Raji (cell line): ENCODE measurements at regions not wholly inside any gene's neighbourhood (a gene's known extent, or its start where the extent isn't known, plus 50 kb on each side); places are given as distances from the start of the nearest gene placed in this dataset.

Experiments
- POLR2A ChIP-seq: IDR thresholded peaks from 2 replicates; pipeline ENCODE4 v1.6.1; 2011; ENCODE audit warnings: low read depth, low read length, control low read depth; ENCODE audit not compliant: insufficient read depth

DNA sequence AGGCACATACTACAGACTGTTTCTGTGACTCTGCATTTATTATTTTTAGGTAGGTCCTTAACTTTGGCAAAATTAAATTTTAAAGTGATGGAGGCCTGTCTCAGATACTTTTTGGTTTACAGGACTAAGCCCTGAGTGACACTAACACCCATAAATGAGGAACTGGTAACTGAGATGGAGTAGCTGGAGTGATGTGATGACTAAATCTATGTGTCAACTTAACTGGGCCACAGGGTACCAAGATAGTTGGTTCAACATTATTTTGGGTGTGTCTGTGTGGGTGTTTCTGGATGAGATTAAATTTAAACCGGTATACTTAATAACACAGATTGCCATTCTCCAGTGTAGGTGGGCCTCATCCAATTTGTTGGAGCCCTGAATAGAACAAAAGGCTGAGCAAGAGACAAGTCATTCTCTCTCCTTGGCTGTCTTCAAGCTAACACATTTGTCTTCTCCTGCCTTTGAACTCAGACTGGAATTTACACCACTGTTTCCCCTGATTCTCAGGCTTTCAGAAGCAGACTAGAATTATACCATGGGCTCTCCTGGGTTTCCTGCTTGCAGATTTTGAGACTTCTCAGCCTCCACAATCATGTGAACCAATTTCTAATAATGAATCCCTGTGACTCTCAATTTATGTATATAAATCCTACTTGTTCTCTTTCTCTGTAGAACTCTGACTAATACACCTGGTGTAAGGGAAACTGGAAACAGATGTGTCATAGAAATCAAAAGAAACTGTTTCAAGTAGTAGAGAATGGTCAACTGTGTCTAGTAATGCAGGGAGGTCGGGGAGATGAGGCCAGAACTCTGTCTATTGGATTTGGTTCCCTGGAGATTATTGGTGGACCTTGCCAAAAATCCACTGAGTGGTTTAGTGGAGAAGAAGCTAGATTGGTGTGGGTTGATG lies 579.2 kb downstream of the EPM2A start:
- TF ChIP-seq POLR2A: no peak

DNA sequence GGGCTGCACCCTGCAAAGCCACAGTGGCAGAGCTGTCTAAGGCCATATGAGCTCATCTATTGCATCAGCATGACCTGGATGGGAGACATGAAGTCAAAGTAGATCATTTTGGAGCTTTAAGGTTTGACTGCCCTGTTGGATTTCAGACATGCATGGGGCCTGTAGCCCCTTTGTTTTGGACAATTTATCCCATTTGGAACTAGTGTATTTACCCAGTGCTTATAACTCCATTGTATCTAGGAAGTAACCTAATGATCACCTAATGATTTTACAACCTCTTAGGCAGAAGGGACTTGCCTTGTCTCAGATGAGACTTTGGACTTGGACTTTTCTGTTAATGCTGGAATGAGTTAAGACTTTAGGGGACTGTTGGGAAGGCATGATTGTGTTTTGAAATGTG lies 575.4 kb downstream of the EPM2A start:
- TF ChIP-seq POLR2A: no peak

DNA sequence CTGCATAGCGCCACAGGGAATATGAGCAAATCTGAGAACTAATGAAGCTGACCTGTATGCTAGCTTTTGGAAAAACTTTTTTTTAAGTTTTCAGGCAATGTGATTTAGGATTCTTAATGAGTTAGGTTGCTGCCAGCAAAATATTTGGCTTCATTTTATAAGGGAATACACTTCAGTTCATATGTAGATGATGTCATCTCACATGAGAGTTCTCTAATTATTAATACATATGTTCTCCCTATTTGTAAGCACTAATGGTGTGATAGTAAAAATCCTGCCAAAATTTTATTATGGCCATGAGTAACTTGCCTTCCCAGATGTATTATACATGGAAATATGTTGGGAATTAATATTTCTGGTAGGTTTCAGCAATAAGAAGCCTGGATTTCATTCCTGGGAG lies 573.8 kb downstream of the EPM2A start:
- no peak for TF ChIP-seq POLR2A

DNA sequence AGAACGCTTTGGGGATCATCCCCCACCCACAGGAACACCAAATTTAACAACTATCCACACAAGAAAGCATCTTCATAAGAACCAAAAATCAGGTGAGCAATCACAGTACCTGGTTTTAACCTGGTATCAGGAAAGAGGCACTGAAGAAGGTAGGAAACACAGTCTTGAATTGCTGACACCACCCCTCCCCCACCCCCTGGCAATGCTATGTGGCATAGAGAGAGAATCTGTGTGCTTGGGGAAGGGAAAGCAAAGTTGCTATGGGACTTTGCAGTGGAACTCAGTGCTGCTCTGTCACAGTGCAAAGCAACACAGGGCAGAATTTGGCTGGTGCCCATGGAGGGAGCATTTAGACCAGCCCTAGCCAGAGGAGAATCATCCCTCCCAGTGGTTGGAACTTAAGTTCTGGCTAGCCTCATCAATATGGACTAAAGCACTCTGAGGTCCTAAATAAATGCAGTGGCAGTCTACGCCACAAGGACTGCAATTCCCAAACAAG lies 565.5 kb downstream of the EPM2A start:
- no peak for TF ChIP-seq POLR2A

DNA sequence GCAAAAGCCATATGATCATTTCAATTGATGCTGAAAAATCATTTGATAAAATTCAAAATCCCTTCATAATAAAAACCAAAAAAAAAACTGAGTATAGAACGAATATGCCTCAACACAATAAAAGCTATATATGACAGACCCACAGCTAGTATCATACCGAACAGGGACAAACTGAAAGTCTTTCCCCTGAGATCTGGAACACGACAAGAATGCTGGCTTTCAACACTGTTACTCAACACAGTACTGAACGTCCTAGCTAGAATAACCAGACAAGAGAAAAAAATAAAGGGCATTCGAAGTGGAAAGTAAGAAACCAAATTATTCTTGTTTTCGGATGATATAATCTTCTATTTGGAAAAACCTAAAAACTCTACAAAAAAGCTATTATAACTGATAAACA lies 559.9 kb downstream of the EPM2A start:
- TF ChIP-seq POLR2A: no peak

DNA sequence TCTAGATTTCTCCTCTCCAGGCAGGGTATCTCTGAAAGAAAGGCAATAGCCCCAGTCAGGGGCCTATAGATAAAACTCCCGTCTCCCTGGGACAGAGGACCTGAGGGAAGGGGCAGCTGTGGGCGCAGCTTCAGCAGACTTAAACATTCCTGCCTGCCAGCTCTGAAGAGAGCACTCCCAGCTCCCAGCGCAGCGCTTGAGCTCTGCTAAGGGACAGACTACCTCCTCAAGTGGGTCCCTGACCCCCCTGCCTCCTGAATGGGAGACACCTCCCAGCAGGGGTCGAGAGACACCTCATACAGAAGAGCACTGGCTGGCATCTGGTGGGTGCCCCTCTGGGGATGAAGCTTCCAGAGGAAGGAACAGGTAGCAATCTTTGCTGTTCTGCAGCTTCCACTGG lies 556.9 kb downstream of the EPM2A start:
- no peak for TF ChIP-seq POLR2A

DNA sequence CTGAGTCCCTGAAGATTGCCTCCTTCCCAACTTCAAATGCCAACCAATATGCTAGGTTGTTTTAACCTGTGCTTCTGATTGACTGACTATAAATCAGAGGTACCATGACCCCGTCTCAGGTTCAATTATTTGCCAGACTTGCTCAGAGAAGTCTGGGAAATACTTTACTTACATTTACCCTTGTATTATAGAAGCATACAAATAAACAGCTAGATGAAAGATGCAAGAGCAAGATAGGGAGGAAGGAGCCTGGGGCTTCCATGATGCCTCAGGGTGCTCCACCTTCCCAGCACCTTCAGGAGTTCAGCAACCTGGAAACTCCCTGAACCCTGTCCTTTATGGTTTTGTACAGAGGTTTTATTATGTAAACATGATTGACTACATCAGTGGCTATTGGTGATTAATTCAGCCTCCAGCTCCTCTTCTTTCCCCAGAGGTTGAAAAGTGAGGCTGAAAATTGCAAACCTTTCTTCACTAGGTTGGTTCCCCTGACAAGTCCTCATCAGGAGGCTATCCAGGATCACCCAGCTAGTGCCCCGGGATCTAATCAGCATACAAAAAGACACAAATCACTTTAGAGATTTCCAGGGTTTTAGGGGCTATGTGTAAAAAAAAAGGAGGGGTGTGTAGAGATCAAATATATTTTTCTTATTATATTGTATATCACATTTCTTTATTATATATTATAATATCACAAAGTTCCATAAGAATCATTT lies 547.7 kb downstream of the EPM2A start:
- TF ChIP-seq POLR2A: no peak

DNA sequence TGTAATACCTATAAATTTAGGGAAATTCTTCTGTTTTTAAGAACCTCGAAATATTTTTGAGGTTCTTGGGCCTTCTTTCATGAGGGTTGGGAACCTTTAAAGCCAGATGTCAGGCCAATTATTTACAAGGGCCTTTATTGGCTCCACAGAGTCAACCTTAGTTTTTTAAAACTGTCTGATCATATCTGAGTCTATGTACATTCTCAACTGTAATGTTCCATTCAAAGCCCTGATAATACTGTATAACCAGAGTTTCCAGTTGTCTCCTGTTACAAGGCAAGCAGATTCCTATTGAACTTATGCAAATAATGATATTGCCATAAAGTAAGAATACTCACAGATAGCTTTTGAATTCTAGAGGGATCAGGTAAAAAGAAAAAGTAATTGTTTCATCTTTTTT lies 545.5 kb downstream of the EPM2A start:
- TF ChIP-seq POLR2A: no peak

DNA sequence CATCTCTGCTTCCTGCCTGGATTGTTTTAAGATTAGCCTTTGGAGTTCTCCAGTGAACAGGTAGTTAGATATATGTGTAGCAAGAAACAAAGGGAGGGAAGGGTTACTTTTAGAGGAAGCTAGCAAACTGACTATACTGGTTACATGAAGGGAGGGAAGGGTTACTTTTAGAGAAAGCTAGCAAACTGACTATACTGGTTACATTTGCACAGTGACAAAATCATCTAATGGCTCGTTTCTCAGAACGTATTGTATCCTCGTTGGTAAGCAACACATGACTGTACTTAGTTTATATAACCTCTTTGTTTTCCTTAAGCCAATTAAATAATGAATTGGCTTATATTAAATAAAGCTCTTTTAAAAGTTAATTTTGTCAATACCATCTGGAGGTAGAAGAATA lies 540.9 kb downstream of the EPM2A start:
- no peak for TF ChIP-seq POLR2A

DNA sequence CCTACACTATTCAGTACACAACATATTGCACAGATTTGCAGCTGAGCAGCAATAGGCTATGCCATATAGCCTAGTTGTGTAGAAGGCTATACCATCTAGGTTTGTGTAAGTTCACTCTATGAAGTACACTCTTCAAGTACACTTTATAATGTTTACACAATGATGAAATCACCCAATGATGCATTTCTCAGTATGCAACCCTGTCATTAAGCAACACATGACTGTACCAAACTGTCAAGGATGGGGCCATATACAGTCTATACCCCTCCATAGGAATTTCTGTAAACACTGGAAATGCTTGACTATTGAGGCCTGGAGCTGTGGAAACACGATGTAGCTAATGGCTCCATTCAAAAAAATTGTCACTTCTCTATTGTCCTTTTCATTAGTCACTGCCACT lies 535.4 kb downstream of the EPM2A start:
- no peak for TF ChIP-seq POLR2A

DNA sequence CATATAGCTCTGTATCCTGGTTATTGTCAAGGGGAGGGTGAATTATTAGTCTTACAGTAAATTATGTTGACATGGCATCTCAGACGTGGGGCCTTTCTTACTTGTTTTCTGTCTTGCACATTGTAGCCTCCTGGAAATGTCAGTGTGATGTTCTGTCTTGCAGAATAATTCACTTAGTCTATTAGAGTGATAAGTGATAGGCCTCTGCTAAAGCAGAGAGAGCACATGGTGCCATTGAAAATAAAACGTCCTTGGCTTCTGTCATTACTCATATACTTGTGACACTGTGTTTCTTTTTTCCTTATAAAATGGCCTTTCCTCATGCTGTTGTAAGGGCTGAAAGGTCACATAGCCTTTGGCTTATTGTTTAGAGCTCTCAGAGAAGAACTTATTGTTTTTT lies 531.0 kb downstream of the EPM2A start:
- TF ChIP-seq POLR2A: no peak

DNA sequence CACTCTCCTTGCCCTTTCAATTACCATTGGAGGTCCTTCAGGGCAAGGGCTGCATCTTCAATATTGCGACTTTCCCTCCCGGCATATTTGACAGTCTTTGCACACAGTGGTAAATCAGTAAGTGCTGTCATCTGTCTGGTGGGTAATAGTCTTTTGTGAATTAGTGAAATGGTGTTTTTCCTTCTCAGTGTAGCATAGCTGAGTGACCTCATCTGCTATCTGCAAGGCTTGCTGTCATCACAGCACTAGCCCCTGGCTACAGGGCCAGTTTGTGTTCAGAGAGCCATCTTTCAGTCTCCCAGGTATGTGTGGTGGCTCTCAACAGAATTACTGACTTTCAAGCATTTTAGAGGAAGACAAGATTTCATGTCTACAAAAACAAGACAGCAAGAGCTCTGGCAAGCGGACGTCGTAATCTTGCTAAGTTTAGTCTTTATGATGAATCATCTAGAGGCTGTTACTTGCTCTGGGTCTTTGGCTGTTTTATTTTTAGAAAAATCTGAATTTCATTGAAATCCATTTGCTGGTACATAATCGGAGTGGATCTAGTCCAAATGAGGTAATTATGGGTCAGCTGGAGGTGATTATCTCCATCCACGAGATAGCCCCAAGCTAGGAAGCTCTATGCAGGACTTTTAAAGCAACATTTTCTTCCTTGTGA lies 528.9 kb downstream of the EPM2A start:
- no peak for TF ChIP-seq POLR2A

DNA sequence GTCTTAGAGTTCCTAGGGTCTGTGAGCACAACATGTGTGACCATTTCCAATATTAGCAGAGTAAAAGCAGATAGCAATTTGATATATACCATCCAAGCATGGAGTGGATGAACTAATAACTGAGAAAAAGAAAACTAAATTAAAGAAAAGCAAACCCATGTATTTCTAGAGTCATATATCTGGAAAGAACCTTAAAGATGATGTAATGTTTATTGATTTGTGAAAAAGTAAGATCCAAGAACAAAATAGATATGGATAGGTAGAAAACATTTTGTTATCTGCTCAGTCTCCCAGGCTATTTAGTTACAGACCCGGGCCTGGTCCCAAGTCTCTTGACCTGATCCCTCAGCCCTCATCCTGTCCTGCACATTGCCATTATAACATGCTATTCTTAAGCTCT lies 526.8 kb downstream of the EPM2A start:
- TF ChIP-seq POLR2A: no peak

DNA sequence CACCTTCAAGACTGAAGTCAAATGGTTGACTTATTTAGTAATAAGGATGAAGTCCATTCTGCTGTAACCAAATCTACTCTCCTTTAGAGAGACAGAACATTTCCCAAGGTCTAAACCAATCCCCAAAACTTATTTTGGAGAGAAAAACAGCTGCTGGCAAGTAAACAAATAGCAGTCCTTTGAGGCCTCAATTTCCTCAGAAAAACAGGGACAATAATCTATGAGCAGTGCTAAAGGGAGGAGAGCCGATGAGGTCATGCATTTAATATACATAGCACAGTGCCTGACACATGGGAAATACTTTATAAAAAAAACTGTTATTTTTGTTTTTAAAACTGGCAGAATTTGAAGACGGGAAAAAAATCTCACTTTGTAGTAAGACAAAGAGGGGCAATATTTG lies 526.0 kb downstream of the EPM2A start:
- no peak for TF ChIP-seq POLR2A

DNA sequence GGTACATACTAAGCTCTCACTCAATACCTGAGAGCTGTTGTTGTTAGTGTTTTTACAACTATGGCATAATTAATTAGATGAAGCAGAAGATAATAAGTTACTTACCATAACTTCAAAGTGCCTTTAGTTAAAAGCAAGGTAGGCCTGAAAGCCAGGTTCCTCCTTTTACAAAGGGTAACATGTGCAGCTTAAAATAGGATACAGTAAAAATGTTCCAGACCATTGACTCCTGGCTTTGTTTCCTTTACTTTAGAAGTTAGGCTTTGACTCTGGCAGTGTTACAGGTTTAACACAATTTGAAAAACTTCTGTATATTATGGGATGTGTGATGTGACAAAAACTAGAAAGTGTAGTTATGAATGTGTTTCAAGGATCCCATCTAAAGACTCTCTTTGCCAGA lies 522.5 kb downstream of the EPM2A start:
- TF ChIP-seq POLR2A: no peak

DNA sequence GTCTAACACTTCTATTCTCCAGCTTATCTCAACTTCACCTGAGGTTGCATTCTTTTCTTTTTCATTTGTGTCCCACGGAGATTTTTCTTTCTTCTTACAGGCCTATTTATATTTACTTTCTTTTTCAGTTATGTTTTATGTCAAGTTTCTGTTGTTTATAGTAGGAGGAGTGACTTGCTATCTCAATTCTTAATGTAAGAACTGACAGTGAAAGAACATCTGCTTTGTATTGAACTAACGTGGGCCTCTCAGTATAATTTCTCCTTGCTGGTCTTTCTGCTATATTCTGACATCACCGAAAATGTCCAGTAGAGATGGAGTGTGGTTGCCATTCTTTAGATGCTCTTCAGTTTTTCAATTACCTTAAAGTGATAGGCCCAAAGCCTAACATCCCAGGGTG lies 521.7 kb downstream of the EPM2A start:
- no peak for TF ChIP-seq POLR2A
